B cell (primary cell): ENCODE measurements at regions not wholly inside any gene's neighbourhood (a gene's known extent, or its start where the extent isn't known, plus 50 kb on each side); places are given as distances from the start of the nearest gene placed in this dataset.

Experiments used
- EZH2 ChIP-seq: IDR thresholded peaks from 2 replicates; pipeline ENCODE4 v1.6.1; 2012; ENCODE audit warnings: borderline replicate concordance, low read depth, mild to moderate bottlenecking, moderate library complexity, low read length; ENCODE audit not compliant: insufficient read depth, poor library complexity, severe bottlenecking
- TF ChIP-seq, protein P1 (sequence below): fragments of 200-600 bp; IDR thresholded peaks from one replicate; pipeline ENCODE4 v1.8.0; 2022; ENCODE audit warnings: antibody characterized with exemption, mild to moderate bottlenecking

DNA sequence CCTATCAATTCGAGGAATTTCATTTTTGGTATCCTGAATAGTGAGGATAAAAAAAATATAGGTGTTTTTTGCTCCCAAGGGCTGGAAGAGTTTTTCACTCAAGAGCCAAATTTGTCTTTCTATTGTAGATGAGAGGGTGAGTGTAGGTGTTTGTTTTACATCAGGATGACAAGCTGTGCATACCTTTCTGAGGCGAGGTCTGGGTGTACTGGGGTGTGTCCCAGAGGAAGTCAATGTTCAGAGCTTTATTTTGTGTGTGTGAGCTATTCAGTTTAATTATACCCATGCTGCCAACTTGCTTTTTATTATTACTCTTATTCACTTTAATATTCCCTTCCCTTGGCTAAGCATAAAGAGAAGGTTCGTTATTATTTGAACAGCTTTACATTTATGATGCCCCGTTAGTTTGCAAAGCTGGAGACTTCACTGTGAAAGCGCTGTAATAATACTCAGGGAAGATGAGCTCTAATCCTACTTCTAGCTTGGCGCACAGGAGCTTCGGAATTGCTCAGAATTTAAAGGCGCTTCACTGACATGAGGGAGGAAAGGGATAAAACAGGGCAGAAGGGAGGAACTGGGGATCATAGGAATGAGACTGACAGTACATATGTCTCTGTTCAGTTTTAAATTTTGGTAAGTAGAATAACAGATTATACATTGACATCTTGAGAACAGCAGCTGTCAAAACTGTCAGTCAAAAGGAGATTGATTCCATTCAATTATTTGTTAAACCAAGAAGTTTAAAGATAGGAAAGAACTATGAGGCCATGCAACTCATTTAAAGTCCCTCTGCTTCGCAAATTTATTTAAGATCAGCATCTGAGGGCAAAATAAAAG lies 117.7 kb upstream of the TP63 start:
- TF ChIP-seq, protein P1, sequence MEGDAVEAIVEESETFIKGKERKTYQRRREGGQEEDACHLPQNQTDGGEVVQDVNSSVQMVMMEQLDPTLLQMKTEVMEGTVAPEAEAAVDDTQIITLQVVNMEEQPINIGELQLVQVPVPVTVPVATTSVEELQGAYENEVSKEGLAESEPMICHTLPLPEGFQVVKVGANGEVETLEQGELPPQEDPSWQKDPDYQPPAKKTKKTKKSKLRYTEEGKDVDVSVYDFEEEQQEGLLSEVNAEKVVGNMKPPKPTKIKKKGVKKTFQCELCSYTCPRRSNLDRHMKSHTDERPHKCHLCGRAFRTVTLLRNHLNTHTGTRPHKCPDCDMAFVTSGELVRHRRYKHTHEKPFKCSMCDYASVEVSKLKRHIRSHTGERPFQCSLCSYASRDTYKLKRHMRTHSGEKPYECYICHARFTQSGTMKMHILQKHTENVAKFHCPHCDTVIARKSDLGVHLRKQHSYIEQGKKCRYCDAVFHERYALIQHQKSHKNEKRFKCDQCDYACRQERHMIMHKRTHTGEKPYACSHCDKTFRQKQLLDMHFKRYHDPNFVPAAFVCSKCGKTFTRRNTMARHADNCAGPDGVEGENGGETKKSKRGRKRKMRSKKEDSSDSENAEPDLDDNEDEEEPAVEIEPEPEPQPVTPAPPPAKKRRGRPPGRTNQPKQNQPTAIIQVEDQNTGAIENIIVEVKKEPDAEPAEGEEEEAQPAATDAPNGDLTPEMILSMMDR, result no peak
- no peak for TF ChIP-seq EZH2
